ENCODE measurements at regions not wholly inside any gene's neighbourhood (a gene's known extent, or its start where the extent isn't known, plus 50 kb on each side); places are given as distances from the start of the nearest gene placed in this dataset.
A peak's percentile ranks its signal among the peaks of the same experiment; 100 is the strongest.

DNA sequence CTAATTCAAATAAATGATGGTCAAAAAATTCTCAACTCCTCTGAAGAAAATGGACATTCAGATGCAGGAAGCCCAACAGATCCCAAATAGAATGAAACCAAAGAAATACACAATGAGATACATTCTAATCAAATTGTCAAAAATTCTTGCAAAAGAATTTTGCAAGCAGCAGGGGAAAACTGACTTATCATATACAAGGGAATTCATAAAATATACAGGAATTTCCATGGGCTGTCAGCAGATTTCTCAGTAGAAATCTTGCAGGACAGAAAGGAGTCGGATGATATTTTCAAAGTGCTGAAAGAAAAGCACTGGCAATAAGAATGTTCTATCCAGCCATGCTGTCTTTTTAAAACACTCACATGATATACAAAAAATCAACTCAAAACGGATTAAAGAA, 194.6 kb upstream of the ZC3H12C start:
- TF ChIP-seq, protein P1, sequence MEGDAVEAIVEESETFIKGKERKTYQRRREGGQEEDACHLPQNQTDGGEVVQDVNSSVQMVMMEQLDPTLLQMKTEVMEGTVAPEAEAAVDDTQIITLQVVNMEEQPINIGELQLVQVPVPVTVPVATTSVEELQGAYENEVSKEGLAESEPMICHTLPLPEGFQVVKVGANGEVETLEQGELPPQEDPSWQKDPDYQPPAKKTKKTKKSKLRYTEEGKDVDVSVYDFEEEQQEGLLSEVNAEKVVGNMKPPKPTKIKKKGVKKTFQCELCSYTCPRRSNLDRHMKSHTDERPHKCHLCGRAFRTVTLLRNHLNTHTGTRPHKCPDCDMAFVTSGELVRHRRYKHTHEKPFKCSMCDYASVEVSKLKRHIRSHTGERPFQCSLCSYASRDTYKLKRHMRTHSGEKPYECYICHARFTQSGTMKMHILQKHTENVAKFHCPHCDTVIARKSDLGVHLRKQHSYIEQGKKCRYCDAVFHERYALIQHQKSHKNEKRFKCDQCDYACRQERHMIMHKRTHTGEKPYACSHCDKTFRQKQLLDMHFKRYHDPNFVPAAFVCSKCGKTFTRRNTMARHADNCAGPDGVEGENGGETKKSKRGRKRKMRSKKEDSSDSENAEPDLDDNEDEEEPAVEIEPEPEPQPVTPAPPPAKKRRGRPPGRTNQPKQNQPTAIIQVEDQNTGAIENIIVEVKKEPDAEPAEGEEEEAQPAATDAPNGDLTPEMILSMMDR (IDR thresholded peaks at IDR 0.05): no peak
- no peak for ATAC-seq
- peaks cover 8% of the 10 kb centered on the region for H3K9me3 ChIP-seq
- no peak overlapping the region for H3K27ac ChIP-seq
- no peak overlapping the region for H3K4me3 ChIP-seq
- H3K27me3 ChIP-seq (ENCODE audit: low read depth): no peaks in the 10 kb centered on the region
- intact Hi-C loops (cut with DNase I): no loop called here
- H3K36me3 ChIP-seq: no peaks in the 10 kb centered on the region
- no peak for DNase-seq
- no peaks in the 10 kb centered on the region for H3K4me1 ChIP-seq

DNA sequence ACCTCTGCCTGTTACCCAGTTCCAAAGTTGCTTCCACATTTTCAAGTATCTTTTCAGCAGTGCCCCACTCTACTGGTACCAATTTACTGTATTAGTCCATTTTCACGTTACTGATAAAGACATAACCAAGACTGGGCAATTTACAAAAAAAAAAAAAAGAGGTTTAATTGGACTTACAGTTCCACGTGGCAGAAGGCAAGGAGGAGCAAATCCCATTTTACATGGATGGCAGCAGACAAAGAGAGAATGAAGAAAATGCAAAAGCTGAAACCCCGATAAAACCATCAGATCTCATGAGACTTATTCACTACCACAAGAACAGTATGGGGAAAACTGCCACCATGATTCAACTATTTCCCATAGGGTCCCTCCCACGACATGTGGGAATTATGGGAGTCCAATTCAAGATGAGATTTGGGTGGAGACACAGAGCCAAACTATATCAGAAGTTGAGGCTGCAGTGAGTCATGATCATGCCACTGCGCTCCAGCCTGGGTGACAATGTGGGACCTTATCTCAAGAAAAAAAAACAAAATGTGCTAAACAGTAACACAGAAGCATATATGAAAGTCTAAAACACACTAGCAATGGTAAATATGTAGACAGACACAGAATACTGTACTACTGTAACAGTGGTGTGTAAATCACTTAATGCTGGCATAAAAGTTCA, 190.3 kb upstream of the ZC3H12C start:
- Histone ChIP-seq H3K27me3 (ENCODE audit: low read depth) (no peaks in the 10 kb centered on the region), H3K36me3 (no peaks in the 10 kb centered on the region), H3K27ac (no peak overlapping the region), H3K9me3 (peaks cover 8% of the 10 kb centered on the region), H3K4me3 (no peak overlapping the region), H3K4me1 (no peaks in the 10 kb centered on the region)
- no peak for ATAC-seq
- TF ChIP-seq, protein P1 (IDR thresholded peaks at IDR 0.05): no peak
- intact Hi-C loops (cut with DNase I): no loop called here
- no peak for DNase-seq

DNA sequence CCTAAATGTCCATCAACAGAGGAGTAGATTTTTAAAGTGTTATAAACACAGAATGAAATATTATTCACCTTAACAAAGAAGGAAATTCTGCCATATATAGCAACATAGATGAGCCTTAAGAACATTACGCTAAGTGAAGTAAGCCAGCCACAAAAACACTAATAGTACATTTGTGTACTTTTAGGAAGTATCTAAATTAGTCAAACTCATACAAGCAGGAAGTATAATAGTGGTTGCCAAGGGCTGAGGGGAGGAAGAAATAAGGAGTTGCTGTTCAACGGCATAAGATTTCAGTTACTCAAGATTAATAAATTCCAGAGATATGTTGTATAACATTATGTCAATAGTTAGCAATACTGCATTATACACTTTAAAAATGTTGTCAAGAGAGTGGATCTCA, 181.7 kb upstream of the ZC3H12C start:
- peaks cover 5% of the 10 kb centered on the region for H3K9me3 ChIP-seq
- no peaks in the 10 kb centered on the region for H3K27me3 ChIP-seq (ENCODE audit: low read depth)
- intact Hi-C loops (cut with DNase I): no loop called here
- no peak for ATAC-seq
- H3K4me3 ChIP-seq: no peak overlapping the region
- no peak overlapping the region for H3K27ac ChIP-seq
- no peak for DNase-seq
- peaks cover 9% of the 10 kb centered on the region for H3K4me1 ChIP-seq
- no peaks in the 10 kb centered on the region for H3K36me3 ChIP-seq
- TF ChIP-seq, protein P1 (IDR thresholded peaks at IDR 0.05): no peak

DNA sequence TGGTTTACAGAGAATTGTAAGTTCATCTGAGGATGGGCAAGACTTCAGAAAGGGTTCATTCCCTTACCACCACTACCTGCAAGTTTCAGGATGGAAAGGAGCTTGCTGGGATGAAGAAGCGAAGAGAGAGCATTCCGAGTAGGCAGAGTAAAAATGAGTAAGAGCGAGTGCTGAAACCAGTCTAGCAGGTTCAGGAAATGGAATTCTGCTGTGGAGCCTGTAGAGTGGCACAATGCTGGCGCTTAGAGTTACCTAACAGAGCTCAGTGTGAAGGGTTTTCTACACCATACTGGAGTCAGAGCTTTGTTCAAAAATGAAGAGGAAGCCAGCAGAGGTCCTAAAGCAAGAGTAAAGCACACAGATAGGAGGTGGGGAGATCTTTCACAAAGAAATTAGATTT, 179.2 kb upstream of the ZC3H12C start:
- Histone ChIP-seq H3K27ac (no peak overlapping the region), H3K27me3 (ENCODE audit: low read depth) (no peaks in the 10 kb centered on the region), H3K9me3 (peaks cover 5% of the 10 kb centered on the region), H3K4me3 (no peak overlapping the region), H3K36me3 (no peaks in the 10 kb centered on the region), H3K4me1 (peaks cover 9% of the 10 kb centered on the region)
- no peak for DNase-seq
- ATAC-seq: peak; percentile 89 to 91
- intact Hi-C loops (cut with DNase I): no loop called here
- TF ChIP-seq, protein P1 (IDR thresholded peaks at IDR 0.05): no peak

DNA sequence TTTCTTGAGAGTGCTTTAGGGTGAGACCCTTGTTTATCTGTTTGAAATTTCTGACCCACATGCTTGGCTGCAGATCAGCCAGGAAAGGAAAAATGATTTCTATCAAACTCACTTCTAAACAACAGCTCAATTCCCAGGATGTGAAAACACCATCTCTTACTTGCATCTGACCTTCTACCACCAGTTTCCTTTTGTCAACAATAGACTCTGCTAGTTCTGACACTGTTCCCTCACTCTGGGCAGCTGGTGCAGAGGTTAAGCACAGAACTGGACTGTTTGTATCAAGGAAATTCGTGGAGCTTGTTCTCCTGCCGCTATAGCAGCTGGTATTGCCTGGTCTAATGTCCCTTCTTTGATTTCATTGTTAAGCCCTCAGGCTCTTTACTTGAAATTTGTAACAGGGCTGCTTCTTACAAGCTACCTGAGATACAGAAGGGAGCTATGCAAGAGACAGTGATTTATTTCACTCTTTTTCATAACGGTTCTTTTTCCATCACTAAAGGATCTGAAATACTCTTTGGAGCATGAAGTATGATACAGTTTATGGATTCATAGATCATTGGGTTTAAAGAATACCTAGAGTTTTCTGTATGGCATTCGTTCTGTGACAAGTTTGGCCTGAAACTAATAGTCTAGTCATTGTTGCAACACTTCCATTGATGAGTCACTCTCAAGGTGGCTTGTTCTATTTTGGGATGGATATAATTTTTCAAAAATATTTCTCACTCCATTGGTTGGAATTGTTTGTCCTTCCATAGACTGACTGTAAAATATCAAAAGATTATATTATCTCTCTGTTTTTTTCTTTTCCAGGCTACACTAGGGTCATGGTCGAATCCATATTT, 178.2 kb upstream of the ZC3H12C start:
- no peaks in the 10 kb centered on the region for H3K27me3 ChIP-seq (ENCODE audit: low read depth)
- ATAC-seq (peak in 1 of 2 donors; percentile 33), DNase-seq (no peak)
- TF ChIP-seq, protein P1 (IDR thresholded peaks at IDR 0.05): no peak
- peaks cover 5% of the 10 kb centered on the region for H3K9me3 ChIP-seq
- intact Hi-C loops (cut with DNase I): no loop called here
- H3K36me3 ChIP-seq: no peaks in the 10 kb centered on the region
- no peak overlapping the region for H3K27ac ChIP-seq
- no peak overlapping the region for H3K4me3 ChIP-seq
- H3K4me1 ChIP-seq: peaks cover 9% of the 10 kb centered on the region
